ENCODE measurements at regions not wholly inside any gene's neighbourhood (a gene's known extent, or its start where the extent isn't known, plus 50 kb on each side); places are given as distances from the start of the nearest gene placed in this dataset.

DNA sequence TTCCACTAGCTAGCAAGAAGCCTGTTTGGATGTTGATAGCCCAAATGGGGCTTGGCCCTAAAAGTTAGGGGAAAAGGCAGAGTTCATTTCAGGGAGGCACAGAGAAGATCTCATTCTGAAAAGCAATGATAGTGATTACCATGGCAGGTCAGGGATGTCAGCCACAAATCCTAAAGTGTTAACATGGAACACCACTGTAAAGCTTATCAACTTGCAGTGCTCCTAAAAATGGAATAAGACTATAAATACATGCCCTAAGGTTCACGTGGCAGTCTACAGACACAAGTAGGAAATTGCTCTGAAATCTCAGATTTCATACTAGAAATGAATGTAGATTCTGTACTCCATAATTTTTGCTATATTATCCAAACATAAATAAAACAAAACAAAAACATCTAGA is 280.0 kb upstream of the E2F7 start:
- no peak for DNase-seq

DNA sequence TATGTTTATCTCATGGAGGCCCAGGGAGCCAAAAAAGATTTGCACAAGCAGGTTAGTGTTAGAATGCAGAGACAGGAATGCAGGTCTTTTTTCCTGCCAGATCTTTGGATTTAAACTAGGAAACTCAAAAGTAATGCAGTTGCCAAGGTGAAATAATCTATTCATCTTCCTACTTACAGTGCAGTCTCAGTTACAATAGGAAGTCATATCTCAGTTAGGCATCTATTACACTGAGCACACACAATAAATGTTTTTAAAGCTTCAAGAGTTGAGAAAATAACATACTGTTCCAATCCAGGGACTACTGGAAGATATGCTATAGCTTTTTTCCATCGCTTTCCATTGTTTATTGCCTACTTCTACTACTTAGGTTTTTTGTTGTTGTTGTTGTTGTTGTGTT is 279.3 kb upstream of the E2F7 start:
- DNase-seq, result no peak

DNA sequence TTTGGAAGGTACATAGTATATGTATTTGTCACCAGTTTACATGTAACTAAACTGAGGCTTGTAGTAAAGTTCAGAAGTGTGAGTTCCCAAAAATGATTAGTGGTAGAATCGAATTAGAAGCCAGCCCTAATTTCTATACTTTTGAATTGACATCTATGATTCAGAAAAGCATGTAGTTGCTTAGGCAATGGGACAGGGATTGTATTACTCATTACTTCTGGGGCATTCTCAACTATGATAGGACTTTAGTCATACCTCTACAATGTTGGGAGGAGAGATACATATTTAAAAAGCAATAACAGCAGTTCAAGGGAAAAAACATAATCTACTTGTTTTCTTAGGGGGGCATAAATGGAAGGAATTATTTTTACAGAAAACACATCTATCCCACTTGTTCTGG is 277.9 kb upstream of the E2F7 start:
- DNase-seq, result no peak

DNA sequence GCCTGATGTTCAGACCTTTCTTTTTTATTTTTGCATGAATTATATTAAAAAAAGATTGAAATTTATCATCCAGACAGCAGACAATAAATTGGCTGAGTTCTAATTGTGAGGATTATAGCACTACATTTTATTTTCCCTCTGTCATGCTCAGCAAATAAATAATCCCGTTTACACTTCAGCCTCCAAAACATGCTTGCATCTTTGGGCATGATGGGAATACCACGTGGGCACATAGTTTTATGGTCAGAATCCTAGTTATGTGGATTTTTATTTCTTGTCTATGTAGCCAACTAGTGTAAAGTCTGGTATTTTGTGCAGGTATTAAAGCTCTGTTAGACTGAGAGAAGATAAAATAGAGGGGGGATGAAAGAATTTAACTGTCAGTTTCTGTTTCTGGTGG is 276.9 kb upstream of the E2F7 start:
- no peak for DNase-seq

DNA sequence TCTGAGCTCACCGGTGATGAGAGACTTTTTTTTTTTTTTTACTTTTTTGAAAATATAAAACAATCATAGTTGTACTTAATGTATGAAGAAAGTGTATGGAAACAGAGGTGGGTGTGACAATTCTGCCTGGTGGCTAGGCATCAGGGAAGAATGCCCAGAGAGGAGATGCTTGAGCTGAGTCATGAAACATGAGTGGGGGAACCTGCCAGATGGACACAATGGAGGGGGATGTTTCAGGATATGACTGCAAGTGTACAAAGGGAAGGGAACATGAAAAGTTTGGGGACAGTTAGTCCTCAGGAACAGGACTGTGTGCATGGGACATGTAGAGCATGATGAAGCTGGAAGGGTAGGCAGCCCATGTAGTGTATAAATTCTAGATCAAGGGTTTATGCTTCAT is 274.2 kb upstream of the E2F7 start:
- DNase-seq, result no peak

DNA sequence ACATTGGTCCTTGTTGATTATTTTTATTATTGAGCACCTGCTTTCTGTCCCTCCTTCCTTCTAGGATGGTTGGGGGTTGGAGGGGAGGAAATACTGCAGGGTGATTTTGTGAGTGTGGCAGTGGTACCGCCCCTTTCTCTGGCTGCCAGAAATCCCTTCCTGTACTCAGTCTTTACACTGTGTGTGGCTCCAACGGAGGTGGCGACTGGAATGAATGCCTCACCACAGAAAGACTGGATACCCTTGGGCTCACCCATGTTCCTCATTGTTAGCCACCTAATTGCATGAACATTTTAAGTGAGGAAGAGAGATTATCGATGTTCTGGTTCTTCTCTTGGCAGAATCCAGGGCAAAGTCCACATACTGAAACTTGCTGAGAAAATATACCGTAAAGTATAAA is 272.0 kb upstream of the E2F7 start:
- DNase-seq, result no peak

DNA sequence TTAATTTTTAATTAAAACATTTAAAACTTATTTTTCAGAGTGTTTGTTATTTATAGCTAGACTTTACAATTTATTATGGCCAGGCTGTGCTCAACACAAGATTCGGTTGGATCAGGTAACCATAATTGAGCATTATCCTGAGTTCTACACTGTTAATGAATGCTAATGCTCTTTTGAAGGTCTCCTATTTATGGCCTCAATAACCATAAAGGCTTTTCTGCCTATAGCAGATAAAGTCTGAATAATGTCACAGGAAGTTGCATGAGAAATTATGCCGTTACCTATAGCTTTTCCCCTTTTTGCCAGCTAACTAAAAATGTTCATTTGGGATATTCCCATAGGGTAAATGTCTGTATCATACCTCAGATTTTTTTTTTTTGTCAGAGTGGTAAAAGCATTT is 269.4 kb upstream of the E2F7 start:
- DNase-seq, result no peak

DNA sequence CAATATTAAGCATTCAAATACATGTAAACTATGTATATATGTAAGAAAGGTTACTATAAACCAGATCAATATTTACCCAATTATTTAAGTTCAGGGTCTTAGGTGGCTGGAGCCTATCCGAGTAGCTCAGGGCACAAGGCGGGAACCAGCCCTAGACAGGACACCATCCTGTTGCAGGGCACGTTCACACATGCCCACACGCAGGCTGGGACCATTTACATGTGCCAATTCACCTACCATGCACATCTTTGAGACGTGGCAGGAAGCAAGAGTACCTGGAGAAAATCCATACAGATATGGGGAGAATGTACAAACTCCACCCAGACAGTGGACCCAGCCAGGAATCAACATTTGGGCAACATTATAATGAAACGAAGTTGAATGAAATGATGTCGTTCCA is 263.0 kb upstream of the E2F7 start:
- DNase-seq, result no peak

DNA sequence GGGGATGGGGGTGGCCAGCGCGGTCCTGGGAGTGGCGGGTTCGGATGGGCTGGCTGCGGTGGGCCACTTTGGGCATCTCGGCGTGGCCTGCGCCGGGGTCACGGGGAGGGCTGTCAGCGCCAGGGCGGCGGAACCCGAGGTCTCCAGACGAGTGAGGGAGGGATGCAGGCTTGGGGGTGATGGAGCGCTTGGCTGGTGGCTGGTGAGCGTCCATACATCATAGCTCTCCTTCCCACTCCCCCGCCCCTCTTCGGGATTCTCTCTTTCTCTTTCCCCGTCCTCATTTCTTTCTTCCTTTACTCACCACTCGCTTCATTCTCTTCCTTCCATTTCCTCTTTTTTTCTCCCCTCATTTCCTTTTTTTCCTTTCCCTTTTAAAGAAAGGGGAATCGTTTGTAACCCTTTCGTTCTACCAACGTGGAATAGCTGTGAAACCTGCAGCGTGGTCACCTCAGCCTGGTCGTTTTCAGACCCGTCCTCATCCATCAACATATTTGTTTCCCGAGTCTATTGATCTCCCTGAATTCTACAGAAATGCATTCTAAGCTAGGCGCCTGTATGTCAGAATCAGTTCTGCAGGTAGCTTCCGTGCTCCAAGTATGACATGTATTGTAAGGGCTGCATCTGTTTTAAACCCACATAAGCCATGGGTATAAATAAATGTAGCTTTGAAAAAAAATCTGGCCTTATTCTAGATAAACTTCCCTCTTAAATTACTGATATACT is 260.3 kb upstream of the E2F7 start:
- DNase-seq, result peak in 1 of 2 experiments; percentile 28

DNA sequence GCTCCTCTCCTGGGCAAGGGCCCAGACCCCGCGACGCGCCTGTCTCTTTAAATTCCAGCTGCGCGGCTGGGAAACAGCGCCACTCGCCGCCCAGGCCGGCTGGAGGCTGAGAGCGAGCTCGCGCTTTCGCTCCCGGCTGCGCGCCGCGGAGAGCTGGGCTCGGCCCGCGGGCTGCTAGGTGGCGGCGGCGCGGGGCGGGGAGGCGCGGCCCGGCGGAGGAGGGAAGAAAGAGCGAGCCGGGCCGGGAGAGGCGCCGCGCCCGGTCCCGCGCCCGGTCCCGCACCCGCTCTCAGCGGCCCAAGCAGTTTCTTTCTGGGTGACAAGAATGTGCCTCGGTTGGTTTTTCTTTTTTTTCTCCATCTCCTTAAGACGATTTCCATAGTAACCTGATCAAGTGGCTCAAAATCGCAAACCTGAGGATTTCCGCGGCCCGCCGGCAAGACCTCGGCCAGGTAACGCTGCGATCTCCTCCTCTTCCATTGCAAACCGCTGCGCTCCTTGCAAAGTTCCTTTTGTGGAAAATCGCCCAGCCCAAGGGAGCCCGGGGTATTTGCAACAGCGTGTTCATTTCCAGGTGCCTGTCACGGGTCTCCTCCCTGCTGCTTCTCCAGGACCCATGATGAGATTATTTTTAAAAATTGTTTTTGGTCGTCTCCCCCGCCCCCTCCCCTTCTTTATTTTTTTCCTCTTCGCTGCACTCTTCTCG is 259.5 kb upstream of the E2F7 start:
- peak; percentile 6 to 91 for DNase-seq

DNA sequence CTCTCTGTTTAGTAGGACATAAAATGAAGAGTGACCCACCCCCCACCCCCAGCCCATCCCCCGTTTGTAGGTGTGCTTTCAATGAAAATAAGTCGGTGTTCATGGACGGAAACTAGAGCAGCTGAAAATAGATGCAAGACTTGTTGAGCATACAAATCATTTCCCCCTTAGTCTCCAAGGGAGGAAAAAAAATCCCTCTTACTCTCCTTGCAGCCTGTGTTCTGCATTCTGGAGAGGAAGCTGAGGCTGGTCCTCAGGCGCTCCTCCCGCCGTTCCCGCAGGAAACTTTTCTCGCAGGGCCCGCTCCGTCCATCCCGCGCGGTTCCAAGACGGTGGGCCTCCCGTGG is 259.0 kb upstream of the E2F7 start:
- no peak for DNase-seq

DNA sequence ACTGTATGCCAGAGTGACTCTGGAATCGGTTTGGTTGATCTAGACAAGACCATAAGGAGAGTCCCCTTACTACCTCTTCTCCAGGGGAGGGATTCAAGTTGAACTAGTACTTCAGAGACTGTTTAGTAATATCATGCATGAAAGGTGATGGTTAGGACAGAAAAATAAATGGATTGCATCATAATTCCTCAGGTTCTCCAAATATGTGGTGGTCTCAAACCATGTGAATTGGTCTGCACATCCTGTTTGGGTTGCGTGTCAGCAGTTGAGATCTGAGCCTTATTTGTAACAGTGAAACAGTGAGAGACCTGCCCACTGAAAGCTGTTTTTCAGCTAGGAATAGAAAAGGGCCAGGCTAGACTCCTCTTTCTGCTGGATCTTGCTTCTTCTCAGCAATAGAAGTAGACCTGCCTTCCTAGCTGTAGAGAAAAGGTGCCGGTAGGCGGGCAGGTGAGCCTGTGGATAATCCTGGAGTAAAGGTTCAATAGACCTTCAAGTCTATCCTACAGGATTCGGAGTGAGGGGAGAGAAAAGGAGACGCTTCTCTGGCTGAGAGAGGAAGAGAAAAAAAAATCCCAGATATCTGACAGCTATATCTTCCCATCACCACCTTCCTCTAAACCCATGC is 258.5 kb upstream of the E2F7 start:
- no peak for DNase-seq

DNA sequence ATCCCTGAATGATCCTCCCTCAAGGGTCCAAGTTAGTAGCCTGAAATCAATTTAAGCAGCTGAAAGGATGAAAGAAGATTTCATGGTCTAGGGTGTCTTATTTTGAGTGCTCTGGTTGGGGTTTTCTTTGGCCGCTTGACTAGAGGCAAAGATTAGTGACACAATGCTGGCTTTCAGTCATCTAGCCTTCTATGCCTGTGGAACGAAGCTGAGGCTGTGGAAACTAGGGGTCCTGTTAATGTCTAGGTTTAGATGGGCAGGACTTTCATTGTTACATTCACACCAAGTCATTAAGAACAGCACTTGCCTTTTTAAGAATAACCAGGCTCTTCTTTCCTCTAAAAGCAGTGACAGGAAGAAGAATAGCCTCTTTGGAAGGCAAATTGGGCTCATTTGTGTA is 253.8 kb upstream of the E2F7 start:
- no peak for DNase-seq

DNA sequence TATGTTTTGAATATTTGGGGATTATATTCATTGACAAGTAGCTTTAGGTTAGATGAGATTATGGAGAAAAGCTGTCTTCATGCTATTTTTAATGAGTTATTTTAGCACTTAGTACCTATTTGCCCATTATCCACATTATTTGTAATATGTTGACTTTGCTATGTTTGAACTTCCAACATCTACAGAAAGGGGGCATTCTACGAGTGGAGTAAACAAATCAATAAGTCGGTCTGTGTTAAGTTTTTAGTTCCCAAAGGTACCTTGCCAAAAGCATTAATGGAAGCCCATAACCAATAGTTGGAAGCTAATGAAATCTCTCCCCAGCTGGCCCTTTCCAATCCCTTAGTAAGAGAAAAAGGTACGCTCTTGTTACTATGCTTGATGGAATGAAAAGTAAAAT is 250.0 kb upstream of the E2F7 start:
- DNase-seq, result no peak

DNA sequence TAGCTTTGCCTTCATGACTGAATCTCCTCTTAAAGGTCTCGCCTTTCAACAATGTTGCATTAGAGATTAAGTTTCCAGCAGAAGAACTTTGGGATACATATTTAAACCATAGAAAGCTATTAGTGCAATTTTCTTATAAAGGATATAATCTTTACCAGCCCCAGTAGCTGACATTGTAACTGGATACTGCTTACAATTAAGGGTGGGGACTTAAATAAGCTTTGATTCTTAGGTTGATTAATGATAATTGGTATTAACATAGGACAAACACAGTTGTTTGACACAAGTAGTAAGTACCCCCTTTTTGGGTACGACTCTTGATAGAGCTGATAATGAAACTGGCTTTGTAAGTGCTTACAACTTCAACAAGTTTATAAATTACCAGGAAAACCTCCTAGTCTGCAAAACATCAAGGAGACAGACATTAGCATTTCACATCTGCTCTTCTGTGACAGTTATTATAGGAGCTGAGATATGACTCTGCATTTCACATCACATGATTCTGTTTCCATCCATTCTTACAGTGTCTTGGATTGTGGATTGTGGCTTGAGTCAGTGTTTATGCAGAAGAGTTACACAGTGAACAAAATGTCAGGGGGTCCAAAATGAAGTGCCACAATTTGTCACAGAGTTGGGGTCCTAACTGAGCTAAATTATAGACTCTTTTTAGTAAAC is 249.1 kb upstream of the E2F7 start:
- DNase-seq, result no peak

DNA sequence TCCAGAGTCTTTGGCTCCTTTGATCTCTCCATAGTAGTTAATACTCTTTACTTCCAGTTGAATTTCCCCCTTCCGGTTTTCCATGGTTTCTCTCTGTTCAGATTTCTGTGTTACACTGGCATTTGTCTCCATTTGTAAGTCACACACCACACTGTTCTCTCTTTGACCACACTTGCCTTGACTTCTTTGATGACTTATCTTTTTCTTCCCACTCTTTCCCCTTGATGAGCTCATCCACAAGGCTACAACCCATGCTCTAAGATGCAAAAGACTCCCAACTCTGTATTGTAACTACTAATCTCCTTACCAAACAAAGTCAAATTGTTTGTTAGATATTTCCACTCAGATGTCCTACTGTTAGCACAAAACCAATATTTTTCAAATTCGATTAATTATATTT is 242.7 kb upstream of the E2F7 start:
- DNase-seq, result no peak

DNA sequence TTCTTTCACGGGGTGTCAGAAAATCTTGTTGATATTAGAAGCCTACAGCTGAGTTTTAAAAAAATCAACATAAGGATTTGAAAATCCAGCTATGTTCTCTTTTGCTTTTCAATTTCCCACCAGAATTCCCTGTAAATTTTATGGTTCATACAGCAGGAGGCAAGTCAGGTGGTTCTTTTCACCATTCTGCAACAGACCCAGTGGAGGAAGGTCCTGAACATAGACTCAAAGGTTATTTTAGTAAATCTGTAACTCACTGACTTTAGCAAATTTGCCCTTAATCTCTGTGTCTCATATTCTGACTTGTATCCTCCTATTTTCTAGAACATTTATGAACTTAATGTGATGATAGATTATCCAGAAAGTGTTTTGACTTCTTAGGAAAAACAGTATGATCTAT is 235.4 kb upstream of the E2F7 start:
- no peak for DNase-seq

DNA sequence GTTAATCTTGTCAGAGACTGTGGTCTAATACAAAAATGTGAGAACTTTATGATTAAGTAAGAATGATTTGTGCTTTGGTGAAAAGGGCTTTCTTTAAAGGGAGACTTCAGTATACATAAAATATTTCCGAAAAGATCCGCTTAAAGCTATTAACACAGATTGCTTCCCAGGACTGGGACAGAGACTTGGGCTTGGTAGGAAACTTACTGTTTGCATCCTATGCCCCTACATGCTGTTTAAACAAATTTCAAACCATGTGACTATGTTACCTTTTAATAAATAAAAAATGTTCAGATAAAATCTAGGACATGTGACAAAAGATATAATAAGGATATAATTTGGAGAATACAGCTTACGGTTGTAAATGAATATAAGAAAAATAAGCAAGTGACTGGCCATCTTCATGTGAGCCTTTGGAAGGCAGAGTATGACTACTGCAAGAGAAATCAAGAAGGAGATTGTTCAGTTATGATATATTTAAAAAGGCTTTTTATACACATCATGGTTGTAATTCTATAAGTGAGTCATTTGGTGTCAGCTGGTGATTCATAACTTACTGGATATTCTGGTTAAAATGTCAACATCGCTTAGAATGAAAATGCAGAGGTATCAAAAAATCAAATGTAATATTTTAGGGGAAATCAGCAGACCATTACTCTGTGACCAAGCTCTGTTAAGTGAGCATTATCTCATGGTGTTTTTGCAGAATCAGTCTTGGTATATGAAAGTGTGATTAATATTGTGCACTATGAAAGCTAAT is 234.7 kb upstream of the E2F7 start:
- no peak for DNase-seq

DNA sequence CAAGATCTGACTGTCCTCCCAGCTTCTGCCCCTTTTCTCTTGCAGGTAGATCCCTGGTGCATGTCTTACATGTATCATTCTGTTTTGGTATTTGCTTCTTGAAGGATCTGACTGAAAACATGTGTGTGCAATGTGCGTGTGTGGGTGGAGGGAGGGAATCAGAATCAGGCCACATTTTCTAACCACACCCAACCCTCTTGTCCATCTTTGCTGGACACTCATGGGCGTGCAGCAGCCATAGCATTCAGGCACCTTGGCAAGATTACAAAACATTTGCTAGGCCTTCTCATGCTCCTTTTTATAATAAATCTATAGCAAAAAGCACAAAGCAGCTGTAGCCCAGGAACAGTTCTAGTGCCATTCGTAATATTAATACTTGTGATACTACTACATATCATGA is 233.6 kb upstream of the E2F7 start:
- no peak for DNase-seq

DNA sequence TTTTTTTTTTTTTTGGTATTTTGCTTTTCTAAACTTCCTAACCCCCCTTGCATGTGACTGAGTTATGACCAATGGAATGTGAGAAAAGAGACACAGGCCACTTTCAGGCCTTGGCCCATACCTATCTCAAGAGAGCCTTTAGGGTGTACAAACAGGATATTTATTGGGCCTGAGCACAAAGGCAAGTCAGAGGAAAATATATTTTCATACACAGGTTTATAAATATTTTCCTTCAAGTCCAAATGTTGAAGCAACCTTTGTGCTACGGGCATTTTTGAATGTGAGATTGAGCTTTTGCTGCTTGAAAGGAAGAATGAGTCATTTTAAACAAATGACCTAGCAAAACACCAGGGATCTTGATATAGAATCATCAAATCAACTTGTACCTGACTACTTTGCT is 228.6 kb upstream of the E2F7 start:
- no peak for DNase-seq

DNA sequence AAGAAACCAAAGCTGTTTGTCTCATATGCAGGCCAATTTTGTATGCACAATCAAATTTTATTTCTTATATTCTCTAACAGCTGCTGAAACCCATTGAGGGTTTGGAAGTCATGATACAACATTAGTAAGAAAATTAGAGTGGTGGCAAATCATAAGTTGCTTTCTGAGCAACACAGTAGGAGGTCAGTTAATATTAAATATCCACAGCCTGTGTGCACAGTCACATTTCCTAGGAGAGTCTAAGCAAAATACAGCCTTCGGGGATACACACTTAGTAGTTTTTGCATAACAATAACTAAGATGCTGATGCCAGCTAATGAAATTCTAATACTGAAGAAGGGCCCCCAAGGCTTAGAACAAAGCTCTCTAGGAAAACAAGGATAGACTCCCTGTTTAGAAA is 209.6 kb upstream of the E2F7 start:
- no peak for DNase-seq

DNA sequence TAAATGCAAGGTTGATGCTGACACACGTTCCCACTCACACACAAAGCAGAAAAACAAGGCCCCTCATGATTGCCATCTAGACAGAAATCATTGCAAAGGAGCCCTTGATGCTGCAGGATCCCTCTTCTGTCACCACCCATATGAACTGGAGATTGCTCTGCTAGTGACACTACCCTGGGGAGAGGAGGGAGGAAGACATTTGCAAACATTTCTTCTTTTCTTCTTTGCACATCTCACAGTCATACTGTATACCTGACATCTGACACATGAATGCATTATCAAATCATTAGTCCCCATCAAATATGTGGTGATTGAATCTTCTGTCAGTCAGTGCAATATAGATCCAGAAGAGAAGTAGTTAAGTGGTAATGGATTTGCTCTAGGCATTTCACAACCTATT is 208.5 kb upstream of the E2F7 start:
- DNase-seq, result no peak

DNA sequence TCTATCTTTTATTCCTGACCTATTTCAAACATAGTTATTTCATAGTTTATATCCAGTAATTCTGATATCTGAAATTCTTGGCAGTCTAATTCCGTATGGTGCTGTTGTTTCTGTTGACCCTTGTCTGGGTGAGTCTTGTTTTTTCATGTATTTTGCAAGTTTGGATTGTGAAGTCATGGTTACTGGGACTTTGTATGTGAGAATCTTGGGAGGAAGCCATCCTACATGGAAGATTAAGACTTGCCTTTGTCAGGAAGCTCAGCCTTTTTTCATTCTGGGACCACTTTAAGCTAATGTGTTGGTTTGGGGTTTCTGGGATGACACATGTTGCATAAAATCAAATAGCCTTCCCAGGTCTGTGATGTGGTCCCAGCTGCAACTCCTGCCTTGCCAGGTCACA is 191.6 kb upstream of the E2F7 start:
- DNase-seq, result no peak
